Fibroblast of lung (primary cell): ENCODE measurements at regions not wholly inside any gene's neighbourhood (a gene's known extent, or its start where the extent isn't known, plus 50 kb on each side); places are given as distances from the start of the nearest gene placed in this dataset.
"Not testable (repeated sequence)": the region's sequence is repeated elsewhere in the genome, so short reads cannot be mapped to it uniquely, and the experiment has no call there.

ENCODE experiments used
- CTCF ChIP-seq, 2 donors: IDR thresholded peaks in 1 of 2; conservative IDR thresholded peaks in 1 of 2; 1 replicate in 1 of 2; 2 replicates in 1 of 2; pipeline ENCODE4 v1.5.1; 2011 to 2012; ENCODE audit warnings: low read length in 2 of 2, control low read depth in 1 of 2, inconsistent platforms in 1 of 2, low read depth in 1 of 2, mild to moderate bottlenecking in 1 of 2
- EZH2 ChIP-seq: IDR thresholded peaks from 2 replicates; pipeline ENCODE4 v1.5.1; 2012; ENCODE audit warnings: low read length, control low read depth, mild to moderate bottlenecking; ENCODE audit errors: missing control alignments

DNA sequence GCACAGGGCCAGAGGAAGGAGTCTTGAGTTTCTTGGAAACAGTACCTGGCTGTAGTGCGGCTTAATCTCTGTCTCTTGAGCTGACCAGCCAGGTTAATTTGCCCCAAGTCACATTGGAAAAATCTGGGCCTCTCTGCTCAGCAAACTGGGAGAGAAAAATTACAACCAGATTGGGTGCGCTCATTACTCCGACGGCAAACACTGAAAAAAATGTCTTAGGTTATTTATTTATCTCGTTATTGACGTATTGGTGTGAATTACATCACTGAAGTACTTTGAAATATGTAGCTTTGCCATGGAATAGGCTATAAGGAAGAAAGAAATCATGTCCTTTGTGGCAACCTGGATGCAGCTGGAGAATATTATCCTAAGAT, 139.7 kb upstream of the TPTE start:
- not testable (repeated sequence) for TF ChIP-seq CTCF (conservative IDR thresholded peaks at IDR 0.05 in 1 of 2, IDR thresholded peaks at IDR 0.05 in 1 of 2; ENCODE audit: low read depth in 1 of 2, low read length in 2 of 2); EZH2
